ENCODE measurements at regions not wholly inside any gene's neighbourhood (a gene's known extent, or its start where the extent isn't known, plus 50 kb on each side); places are given as distances from the start of the nearest gene placed in this dataset.

DNA sequence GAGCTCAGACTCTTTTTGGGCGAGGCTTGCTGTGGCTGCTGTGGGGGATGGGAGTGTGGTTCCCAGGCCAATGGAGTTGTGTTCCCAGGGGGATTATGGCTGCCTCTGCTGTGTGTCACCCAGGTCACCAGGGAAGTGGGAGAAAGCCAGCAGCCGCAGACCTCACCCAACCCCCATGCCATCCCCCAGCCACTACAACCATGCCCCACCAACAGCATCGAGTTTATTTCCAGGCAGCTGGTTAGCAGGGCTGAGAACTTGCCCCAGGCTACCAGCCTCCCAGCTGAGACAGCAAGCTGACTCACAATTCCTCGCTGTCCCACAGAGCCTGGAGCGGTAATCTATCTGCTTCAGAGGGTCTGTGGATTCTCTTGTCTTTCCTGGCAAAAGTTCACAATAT lies 331.7 kb downstream of the FRK start:
- no peaks in the 10 kb centered on the region for H3K9me3 Mint-ChIP-seq
- no peaks in the 10 kb centered on the region for H3F3A ChIP-seq (replicated peaks; ENCODE audit: low read depth)
- H4K20me1 ChIP-seq (replicated peaks; ENCODE audit: insufficient read depth), result no peaks in the 10 kb centered on the region
- H3K4me3 ChIP-seq, result no peak overlapping the region
- H3K4me3 Mint-ChIP-seq, result no peak overlapping the region
- no peaks in the 10 kb centered on the region for H3K36me3 Mint-ChIP-seq (ENCODE audit: low read depth)
- H3K4me1 Mint-ChIP-seq, result no peaks in the 10 kb centered on the region
- DNase-seq (ENCODE audit: low spot score) (no peak), ATAC-seq (no peak)
- no peaks in the 10 kb centered on the region for H3K4me1 ChIP-seq (ENCODE audit: insufficient read depth)
- H3K9me2 ChIP-seq (ENCODE audit: insufficient read depth), result 0 out of 2 replicates have a peak, but pooled peaks cover 3% of the 10 kb centered on the region
- no peak overlapping the region for H3K27ac ChIP-seq (ENCODE audit: low read depth)
- no peak overlapping the region; the same call in 1 of the 2 replicates for H3K27ac Mint-ChIP-seq
- TF ChIP-seq ZNF331 (CRISPR knock-in tag; IDR thresholded peaks at IDR 0.05; ENCODE audit: low read depth) (no peak), JUNB (IDR thresholded peaks at IDR 0.05; ENCODE audit: unreplicated experiment) (no peak), NANOG (IDR thresholded peaks at IDR 0.05; ENCODE audit: borderline replicate concordance) (no peak), ZNF114 (CRISPR knock-in tag; IDR thresholded peaks at IDR 0.05) (no peak), POLR2AphosphoS5 (IDR thresholded peaks at IDR 0.05; ENCODE audit: low read depth) (no peak), CREB1 (CRISPR knock-in tag; IDR thresholded peaks at IDR 0.05; ENCODE audit: low read depth) (no peak), CTCF (conservative IDR thresholded peaks at IDR 0.05; ENCODE audit: low read depth in 2 of 2) (no peak), EZH2 (IDR thresholded peaks at IDR 0.05; ENCODE audit: low read depth, unreplicated experiment) (no peak), EZH2phosphoT487 (IDR thresholded peaks at IDR 0.05; ENCODE audit: unreplicated experiment) (no peak), STAT1 (IDR thresholded peaks at IDR 0.05; ENCODE audit: unreplicated experiment) (no peak)
- TF ChIP-seq, protein P1, sequence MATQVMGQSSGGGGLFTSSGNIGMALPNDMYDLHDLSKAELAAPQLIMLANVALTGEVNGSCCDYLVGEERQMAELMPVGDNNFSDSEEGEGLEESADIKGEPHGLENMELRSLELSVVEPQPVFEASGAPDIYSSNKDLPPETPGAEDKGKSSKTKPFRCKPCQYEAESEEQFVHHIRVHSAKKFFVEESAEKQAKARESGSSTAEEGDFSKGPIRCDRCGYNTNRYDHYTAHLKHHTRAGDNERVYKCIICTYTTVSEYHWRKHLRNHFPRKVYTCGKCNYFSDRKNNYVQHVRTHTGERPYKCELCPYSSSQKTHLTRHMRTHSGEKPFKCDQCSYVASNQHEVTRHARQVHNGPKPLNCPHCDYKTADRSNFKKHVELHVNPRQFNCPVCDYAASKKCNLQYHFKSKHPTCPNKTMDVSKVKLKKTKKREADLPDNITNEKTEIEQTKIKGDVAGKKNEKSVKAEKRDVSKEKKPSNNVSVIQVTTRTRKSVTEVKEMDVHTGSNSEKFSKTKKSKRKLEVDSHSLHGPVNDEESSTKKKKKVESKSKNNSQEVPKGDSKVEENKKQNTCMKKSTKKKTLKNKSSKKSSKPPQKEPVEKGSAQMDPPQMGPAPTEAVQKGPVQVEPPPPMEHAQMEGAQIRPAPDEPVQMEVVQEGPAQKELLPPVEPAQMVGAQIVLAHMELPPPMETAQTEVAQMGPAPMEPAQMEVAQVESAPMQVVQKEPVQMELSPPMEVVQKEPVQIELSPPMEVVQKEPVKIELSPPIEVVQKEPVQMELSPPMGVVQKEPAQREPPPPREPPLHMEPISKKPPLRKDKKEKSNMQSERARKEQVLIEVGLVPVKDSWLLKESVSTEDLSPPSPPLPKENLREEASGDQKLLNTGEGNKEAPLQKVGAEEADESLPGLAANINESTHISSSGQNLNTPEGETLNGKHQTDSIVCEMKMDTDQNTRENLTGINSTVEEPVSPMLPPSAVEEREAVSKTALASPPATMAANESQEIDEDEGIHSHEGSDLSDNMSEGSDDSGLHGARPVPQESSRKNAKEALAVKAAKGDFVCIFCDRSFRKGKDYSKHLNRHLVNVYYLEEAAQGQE (IDR thresholded peaks at IDR 0.05; ENCODE audit: unreplicated experiment), result no peak
- TF ChIP-seq, protein P2, sequence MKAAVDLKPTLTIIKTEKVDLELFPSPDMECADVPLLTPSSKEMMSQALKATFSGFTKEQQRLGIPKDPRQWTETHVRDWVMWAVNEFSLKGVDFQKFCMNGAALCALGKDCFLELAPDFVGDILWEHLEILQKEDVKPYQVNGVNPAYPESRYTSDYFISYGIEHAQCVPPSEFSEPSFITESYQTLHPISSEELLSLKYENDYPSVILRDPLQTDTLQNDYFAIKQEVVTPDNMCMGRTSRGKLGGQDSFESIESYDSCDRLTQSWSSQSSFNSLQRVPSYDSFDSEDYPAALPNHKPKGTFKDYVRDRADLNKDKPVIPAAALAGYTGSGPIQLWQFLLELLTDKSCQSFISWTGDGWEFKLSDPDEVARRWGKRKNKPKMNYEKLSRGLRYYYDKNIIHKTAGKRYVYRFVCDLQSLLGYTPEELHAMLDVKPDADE (IDR thresholded peaks at IDR 0.05), result no peak
- TF ChIP-seq, protein P3, sequence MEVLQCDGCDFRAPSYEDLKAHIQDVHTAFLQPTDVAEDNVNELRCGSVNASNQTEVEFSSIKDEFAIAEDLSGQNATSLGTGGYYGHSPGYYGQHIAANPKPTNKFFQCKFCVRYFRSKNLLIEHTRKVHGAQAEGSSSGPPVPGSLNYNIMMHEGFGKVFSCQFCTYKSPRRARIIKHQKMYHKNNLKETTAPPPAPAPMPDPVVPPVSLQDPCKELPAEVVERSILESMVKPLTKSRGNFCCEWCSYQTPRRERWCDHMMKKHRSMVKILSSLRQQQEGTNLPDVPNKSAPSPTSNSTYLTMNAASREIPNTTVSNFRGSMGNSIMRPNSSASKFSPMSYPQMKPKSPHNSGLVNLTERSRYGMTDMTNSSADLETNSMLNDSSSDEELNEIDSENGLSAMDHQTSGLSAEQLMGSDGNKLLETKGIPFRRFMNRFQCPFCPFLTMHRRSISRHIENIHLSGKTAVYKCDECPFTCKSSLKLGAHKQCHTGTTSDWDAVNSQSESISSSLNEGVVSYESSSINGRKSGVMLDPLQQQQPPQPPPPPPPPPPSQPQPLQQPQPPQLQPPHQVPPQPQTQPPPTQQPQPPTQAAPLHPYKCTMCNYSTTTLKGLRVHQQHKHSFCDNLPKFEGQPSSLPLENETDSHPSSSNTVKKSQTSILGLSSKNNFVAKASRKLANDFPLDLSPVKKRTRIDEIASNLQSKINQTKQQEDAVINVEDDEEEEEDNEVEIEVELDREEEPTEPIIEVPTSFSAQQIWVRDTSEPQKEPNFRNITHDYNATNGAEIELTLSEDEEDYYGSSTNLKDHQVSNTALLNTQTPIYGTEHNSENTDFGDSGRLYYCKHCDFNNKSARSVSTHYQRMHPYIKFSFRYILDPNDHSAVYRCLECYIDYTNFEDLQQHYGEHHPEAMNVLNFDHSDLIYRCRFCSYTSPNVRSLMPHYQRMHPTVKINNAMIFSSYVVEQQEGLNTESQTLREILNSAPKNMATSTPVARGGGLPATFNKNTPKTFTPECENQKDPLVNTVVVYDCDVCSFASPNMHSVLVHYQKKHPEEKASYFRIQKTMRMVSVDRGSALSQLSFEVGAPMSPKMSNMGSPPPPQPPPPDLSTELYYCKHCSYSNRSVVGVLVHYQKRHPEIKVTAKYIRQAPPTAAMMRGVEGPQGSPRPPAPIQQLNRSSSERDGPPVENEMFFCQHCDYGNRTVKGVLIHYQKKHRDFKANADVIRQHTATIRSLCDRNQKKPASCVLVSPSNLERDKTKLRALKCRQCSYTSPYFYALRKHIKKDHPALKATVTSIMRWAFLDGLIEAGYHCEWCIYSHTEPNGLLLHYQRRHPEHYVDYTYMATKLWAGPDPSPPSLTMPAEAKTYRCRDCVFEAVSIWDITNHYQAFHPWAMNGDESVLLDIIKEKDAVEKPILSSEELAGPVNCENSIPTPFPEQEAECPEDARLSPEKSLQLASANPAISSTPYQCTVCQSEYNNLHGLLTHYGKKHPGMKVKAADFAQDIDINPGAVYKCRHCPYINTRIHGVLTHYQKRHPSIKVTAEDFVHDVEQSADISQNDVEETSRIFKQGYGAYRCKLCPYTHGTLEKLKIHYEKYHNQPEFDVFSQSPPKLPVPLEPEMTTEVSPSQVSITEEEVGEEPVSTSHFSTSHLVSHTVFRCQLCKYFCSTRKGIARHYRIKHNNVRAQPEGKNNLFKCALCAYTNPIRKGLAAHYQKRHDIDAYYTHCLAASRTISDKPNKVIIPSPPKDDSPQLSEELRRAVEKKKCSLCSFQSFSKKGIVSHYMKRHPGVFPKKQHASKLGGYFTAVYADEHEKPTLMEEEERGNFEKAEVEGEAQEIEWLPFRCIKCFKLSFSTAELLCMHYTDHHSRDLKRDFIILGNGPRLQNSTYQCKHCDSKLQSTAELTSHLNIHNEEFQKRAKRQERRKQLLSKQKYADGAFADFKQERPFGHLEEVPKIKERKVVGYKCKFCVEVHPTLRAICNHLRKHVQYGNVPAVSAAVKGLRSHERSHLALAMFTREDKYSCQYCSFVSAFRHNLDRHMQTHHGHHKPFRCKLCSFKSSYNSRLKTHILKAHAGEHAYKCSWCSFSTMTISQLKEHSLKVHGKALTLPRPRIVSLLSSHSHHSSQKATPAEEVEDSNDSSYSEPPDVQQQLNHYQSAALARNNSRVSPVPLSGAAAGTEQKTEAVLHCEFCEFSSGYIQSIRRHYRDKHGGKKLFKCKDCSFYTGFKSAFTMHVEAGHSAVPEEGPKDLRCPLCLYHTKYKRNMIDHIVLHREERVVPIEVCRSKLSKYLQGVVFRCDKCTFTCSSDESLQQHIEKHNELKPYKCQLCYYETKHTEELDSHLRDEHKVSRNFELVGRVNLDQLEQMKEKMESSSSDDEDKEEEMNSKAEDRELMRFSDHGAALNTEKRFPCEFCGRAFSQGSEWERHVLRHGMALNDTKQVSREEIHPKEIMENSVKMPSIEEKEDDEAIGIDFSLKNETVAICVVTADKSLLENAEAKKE (CRISPR knock-in tag; IDR thresholded peaks at IDR 0.05), result no peak
- peaks cover 3% of the 10 kb centered on the region for H3K27me3 Mint-ChIP-seq (ENCODE audit: insufficient read depth, low read depth, poor library complexity)
- no peaks in the 10 kb centered on the region for H3K36me3 ChIP-seq (ENCODE audit: insufficient read depth)
- H2AFZ ChIP-seq, result no peak overlapping the region
- no peaks in the 10 kb centered on the region for H3K79me2 ChIP-seq (replicated peaks; ENCODE audit: insufficient read depth)
- no peaks in the 10 kb centered on the region for H3K27me3 ChIP-seq (ENCODE audit: insufficient read depth)
- H3K4me2 ChIP-seq, result no peak overlapping the region

Data from GM23338 (cell line).